Kidney epithelial cell (primary cell): ENCODE measurements at regions not wholly inside any gene's neighbourhood (a gene's known extent, or its start where the extent isn't known, plus 50 kb on each side); places are given as distances from the start of the nearest gene placed in this dataset.

Source experiments
- DNase-seq: peaks from one replicate; pipeline ENCODE4 v3.0.0-alpha.2; 2010; ENCODE audit warnings: low read depth
- H3K27me3 ChIP-seq: 2 replicates; pipeline ENCODE4 v1.6.0; 2011; ENCODE audit warnings: low read length; ENCODE audit not compliant: control insufficient read depth, insufficient read depth
- H3K36me3 ChIP-seq: 2 replicates; pipeline ENCODE4 v1.5.1; 2011; ENCODE audit warnings: low read length; ENCODE audit not compliant: control insufficient read depth, insufficient read depth
- H3K4me3 ChIP-seq: 2 replicates; pipeline ENCODE4 v1.5.1; 2011; ENCODE audit warnings: low read depth, mild to moderate bottlenecking, control low read depth, low read length
- TF ChIP-seq, protein P1 (sequence below): IDR thresholded peaks from 2 replicates; pipeline ENCODE4 v1.5.1; 2011; ENCODE audit warnings: mild to moderate bottlenecking, moderate library complexity, low read length, control low read depth, inconsistent platforms; ENCODE audit not compliant: insufficient read depth, poor library complexity, severe bottlenecking

DNA sequence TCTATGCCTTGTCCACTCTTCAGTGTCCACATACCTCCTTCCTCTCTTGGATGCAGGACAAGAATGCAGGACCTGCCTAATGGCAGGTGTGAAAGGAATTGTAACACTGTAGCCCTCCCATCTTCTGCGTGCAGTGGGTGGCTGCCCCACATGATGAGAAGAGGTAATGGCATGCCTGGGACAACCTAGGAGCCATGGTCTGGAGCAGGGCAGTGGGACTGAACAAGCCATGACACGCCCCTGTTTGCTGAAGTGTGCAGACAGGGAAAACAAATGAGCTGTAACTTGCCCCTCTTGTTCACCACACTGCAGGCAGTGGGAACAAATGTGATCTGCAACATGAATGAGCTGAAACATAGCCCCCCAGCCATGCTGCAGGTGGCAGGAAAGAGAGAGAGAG, 192.2 kb downstream of the PCDH17 start:
- Histone ChIP-seq H3K27me3 (no peaks in the 10 kb centered on the region), H3K4me3 (no peak overlapping the region), H3K36me3 (no peaks in the 10 kb centered on the region)
- TF ChIP-seq, protein P1, sequence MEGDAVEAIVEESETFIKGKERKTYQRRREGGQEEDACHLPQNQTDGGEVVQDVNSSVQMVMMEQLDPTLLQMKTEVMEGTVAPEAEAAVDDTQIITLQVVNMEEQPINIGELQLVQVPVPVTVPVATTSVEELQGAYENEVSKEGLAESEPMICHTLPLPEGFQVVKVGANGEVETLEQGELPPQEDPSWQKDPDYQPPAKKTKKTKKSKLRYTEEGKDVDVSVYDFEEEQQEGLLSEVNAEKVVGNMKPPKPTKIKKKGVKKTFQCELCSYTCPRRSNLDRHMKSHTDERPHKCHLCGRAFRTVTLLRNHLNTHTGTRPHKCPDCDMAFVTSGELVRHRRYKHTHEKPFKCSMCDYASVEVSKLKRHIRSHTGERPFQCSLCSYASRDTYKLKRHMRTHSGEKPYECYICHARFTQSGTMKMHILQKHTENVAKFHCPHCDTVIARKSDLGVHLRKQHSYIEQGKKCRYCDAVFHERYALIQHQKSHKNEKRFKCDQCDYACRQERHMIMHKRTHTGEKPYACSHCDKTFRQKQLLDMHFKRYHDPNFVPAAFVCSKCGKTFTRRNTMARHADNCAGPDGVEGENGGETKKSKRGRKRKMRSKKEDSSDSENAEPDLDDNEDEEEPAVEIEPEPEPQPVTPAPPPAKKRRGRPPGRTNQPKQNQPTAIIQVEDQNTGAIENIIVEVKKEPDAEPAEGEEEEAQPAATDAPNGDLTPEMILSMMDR, result no peak
- no peak for DNase-seq

- Histone ChIP-seq H3K27me3 (no peaks in the 10 kb centered on the region), H3K4me3 (no peak overlapping the region), H3K36me3 (no peaks in the 10 kb centered on the region)
- TF ChIP-seq, protein P1, result no peak
- no peak for DNase-seq
These were observed 192.6 kb downstream of the PCDH17 start for GRCh38 chr13:57824121-57824520.

GRCh38 chr13:57825066-57825465, 193.5 kb downstream of the PCDH17 start:
- no peak for DNase-seq
- Histone ChIP-seq H3K36me3 (no peaks in the 10 kb centered on the region), H3K4me3 (no peak overlapping the region), H3K27me3 (no peaks in the 10 kb centered on the region)
- TF ChIP-seq, protein P1, result no peak

DNA sequence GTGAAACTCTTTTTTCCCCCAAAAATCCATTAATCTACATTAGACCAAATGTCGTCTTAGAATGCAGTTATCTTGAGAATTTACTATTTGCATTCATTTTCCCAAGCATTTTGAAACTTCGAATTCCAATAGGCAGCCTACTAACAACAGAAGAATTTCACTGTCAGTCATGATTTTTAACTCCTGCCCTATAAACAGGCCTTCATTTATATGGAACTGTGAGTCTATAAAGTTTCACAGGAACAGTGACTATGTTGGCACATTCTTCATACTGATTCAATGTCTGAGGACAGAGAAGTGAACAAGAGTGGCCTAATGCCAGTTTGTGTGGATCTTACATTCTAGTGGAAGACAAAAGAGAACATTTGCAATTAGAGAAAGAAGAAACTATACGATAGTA, 198.0 kb downstream of the PCDH17 start:
- Histone ChIP-seq H3K27me3 (no peaks in the 10 kb centered on the region), H3K4me3 (no peak overlapping the region), H3K36me3 (no peaks in the 10 kb centered on the region)
- no peak for DNase-seq
- TF ChIP-seq, protein P1, result no peak

DNA sequence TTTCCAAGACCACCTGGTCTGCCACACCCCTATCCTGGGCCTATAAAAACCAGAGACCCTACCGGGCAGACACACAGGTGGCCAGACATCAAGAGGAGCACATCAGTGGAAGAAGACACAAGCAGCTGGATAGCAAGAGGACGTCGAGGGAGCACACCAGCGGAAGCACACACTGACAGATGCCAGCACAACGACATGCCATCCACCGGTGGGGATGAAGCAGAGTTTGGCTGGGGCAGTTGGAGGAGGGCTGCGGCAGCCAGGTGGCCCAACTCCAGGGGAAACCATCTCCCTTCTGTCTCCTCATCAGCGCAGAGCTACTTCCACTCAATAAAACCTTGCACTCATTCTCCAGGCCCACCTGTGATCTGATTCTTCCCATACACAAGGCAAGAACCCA, 200.6 kb downstream of the PCDH17 start:
- TF ChIP-seq, protein P1, result no peak
- no peaks in the 10 kb centered on the region for H3K36me3 ChIP-seq
- no peak for DNase-seq
- no peaks in the 10 kb centered on the region for H3K27me3 ChIP-seq
- no peak overlapping the region for H3K4me3 ChIP-seq

DNA sequence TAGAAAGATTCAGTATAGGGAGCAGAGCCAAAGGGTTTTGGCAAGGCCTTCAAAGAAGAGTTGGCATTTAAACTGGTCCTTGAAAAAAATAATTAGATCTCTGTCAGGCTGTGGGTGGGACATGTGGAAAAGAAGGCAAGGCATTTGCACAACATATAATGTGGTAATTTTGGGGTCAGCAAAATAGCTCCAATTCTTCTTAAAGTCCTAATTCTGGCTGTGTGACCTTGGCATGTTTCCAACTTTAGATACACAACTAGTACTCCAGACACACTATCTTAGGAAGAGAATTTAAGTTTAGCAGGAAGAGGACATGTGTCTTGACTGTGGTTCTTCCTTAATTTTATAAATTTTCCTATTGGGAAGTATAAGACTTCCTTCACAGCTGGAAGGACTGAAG, 206.3 kb downstream of the PCDH17 start:
- TF ChIP-seq, protein P1, result no peak
- Histone ChIP-seq H3K27me3 (no peaks in the 10 kb centered on the region), H3K4me3 (no peak overlapping the region), H3K36me3 (no peaks in the 10 kb centered on the region)
- DNase-seq, result no peak
